Spleen (tissue), 11 donors: ENCODE measurements at regions not wholly inside any gene's neighbourhood (a gene's known extent, or its start where the extent isn't known, plus 50 kb on each side); places are given as distances from the start of the nearest gene placed in this dataset.

ENCODE experiments used
- DNase-seq: peaks from one replicate; pipeline ENCODE4 v3.0.0-alpha.2; 2020
- H3K27ac ChIP-seq, 8 donors: fragments of 200-600 bp; sonication (generic) in 7 of 8; 1 replicate in 4 of 8; 2 replicates in 4 of 8; pipeline versions ENCODE4 v1.5.0 to v1.8.0; 2016 to 2021; ENCODE audit warnings: inconsistent platforms in 4 of 8, mild to moderate bottlenecking in 4 of 8, moderate library complexity in 1 of 8
- H3K27me3 ChIP-seq, 7 donors: fragments of 200-600 bp; sonication (generic) in 6 of 7; replicated peaks in 1 of 7; 1 replicate in 4 of 7; 2 replicates in 3 of 7; pipeline versions ENCODE4 v1.5.0 to v1.8.0; 2016 to 2021; ENCODE audit warnings: inconsistent platforms in 3 of 7, mild to moderate bottlenecking in 1 of 7
- H3K36me3 ChIP-seq, 6 donors: fragments of 200-600 bp; sonication (generic) in 5 of 6; 1 replicate in 4 of 6; 2 replicates in 2 of 6; pipeline versions ENCODE4 v1.5.0 to v1.8.0; 2016 to 2021; ENCODE audit warnings: inconsistent platforms in 2 of 6
- H3K4me1 ChIP-seq, 6 donors: fragments of 200-600 bp; sonication (generic) in 5 of 6; 1 replicate in 3 of 6; 2 replicates in 3 of 6; pipeline versions ENCODE4 v1.5.0 to v1.8.0; 2016 to 2021; ENCODE audit warnings: inconsistent platforms in 3 of 6
- H3K4me3 ChIP-seq, 8 donors: fragments of 200-600 bp; sonication (generic) in 7 of 8; 1 replicate in 4 of 8; 2 replicates in 4 of 8; pipeline versions ENCODE4 v1.5.0 to v1.8.0; 2016 to 2021; ENCODE audit warnings: inconsistent platforms in 4 of 8, mild to moderate bottlenecking in 4 of 8, moderate library complexity in 2 of 8
- H3K9me3 ChIP-seq, 8 donors: fragments of 200-600 bp; sonication (generic) in 7 of 8; 1 replicate in 4 of 8; 2 replicates in 4 of 8; pipeline versions ENCODE4 v1.5.0 to v1.8.0; 2016 to 2021; ENCODE audit warnings: inconsistent platforms in 4 of 8
- CTCF ChIP-seq, 11 experiments: fragments of 200-600 bp in 7 of 11; fragments of 450-650 bp in 4 of 11; sonication (generic) in 4 of 11; IDR thresholded peaks in 8 of 11; conservative IDR thresholded peaks in 3 of 11; 1 replicate in 7 of 11; 2 replicates in 4 of 11; pipeline versions ENCODE4 v1.4.0 to v1.8.0; 2016 to 2021; ENCODE audit warnings: antibody characterized with exemption in 11 of 11, inconsistent platforms in 4 of 11, mild to moderate bottlenecking in 1 of 11
- POLR2A ChIP-seq, 3 donors: fragments of 450-650 bp; IDR thresholded peaks; one replicate each; pipeline ENCODE4 v1.5.1; 2017; ENCODE audit warnings: antibody characterized with exemption in 3 of 3, mild to moderate bottlenecking in 1 of 3
- POLR2AphosphoS5 ChIP-seq, 3 donors: sonication (generic); formaldehyde crosslinking; IDR thresholded peaks; one replicate each; pipeline ENCODE4 v1.5.1; 2017; ENCODE audit warnings: antibody characterized with exemption in 3 of 3
- WGBS, 5 donors: extraction: QIAGEN DNeasy Blood & Tissue Kit in 3 of 5; methylation state at CpG; one replicate each; pipeline versions ENCODE4 v1.1.5 to v1.1.7; 2013 to 2018; 5-methylcytosine and 5-hydroxymethylcytosine counted together
- intact Hi-C: fragments of 100-400 bp; cut with DNase I; formaldehyde crosslinking; loops from one replicate; pipeline ENCODE4 v1.15.0; 2023; ENCODE audit warnings: low total_unique reads
- donor health status: healthy with polysubstance abuse.
- donor health status: DM: no; HTN: no; CAD: no; lungs with moderate emphysema.
- donor health status: DM: no; HTN: no; CAD: no.
- donor health status: Bipolar disorder and iron deficiency.
- donor health status: healthy.
- donor health status: DM: no; HTN: no; CAD: no.
- donor health status: DM: yes; HTN: yes; CAD: no.

- no peak for DNase-seq
- Histone ChIP-seq H3K27ac (no peak overlapping the region), H3K27me3 (no peaks in the 10 kb centered on the region), H3K9me3 (peaks cover 0 to 51% (median 32%) of the 10 kb centered on the region in 8 donors), H3K36me3 (no peaks in the 10 kb centered on the region), H3K4me1 (no peaks in the 10 kb centered on the region), H3K4me3 (no peak overlapping the region)
- WGBS, 5 donors = 89 to 91% (median 90%) methylated on average over 4 of the region's 4 CpGs
- no peak for TF ChIP-seq POLR2AphosphoS5 (IDR thresholded peaks at IDR 0.05)
- TF ChIP-seq CTCF (IDR thresholded peaks at IDR 0.05 in 8 of 11, conservative IDR thresholded peaks at IDR 0.05 in 3 of 11) = no peak
- no peak for TF ChIP-seq POLR2A (IDR thresholded peaks at IDR 0.05)
- intact Hi-C loops = no loop called here
Observed at GRCh38 chr2:133812826-133813617, 244.8 kb upstream of the NCKAP5 start.

- Histone ChIP-seq H3K4me1 (no peaks in the 10 kb centered on the region), H3K27ac (no peak overlapping the region), H3K9me3 (peaks cover 0 to 34% (median 22%) of the 10 kb centered on the region in 8 donors), H3K4me3 (no peak overlapping the region), H3K27me3 (no peaks in the 10 kb centered on the region), H3K36me3 (no peaks in the 10 kb centered on the region)
- intact Hi-C loops = no loop called here
- TF ChIP-seq POLR2AphosphoS5 (IDR thresholded peaks at IDR 0.05) = no peak
- TF ChIP-seq CTCF (IDR thresholded peaks at IDR 0.05 in 8 of 11, conservative IDR thresholded peaks at IDR 0.05 in 3 of 11) = no peak
- TF ChIP-seq POLR2A (IDR thresholded peaks at IDR 0.05) = no peak
- no peak for DNase-seq
- WGBS, 5 donors = 61 to 73% (median 65%) methylated on average over 4 of the region's 4 CpGs
Observed at GRCh38 chr2:133814890-133815289, 246.6 kb upstream of the NCKAP5 start.

- no peak for DNase-seq
- no peaks in the 10 kb centered on the region for H3K36me3 ChIP-seq
- peaks cover 0 to 25% (median 14%) of the 10 kb centered on the region in 8 donors for H3K9me3 ChIP-seq
- no peaks in the 10 kb centered on the region for H3K27me3 ChIP-seq
- WGBS, 5 donors = 64 to 92% (median 86%) methylated on average over 3 of the region's 3 CpGs
- intact Hi-C loops = no loop called here
- TF ChIP-seq CTCF (IDR thresholded peaks at IDR 0.05 in 8 of 11, conservative IDR thresholded peaks at IDR 0.05 in 3 of 11) = no peak
- no peak for TF ChIP-seq POLR2A (IDR thresholded peaks at IDR 0.05)
- no peak for TF ChIP-seq POLR2AphosphoS5 (IDR thresholded peaks at IDR 0.05)
- no peak overlapping the region for H3K27ac ChIP-seq
- no peaks in the 10 kb centered on the region for H3K4me1 ChIP-seq
- H3K4me3 ChIP-seq = no peak overlapping the region
Observed at GRCh38 chr2:133816037-133816436, 247.8 kb upstream of the NCKAP5 start.

- no peak for DNase-seq
- no peak overlapping the region for H3K27ac ChIP-seq
- 25 to 40% (median 33%) methylated on average over 9 of the region's 9 CpGs for WGBS, 5 donors
- H3K4me3 ChIP-seq = no peak overlapping the region
- no peaks in the 10 kb centered on the region for H3K27me3 ChIP-seq
- intact Hi-C loops = no loop called here
- no peaks in the 10 kb centered on the region for H3K36me3 ChIP-seq
- H3K4me1 ChIP-seq = no peaks in the 10 kb centered on the region
- no peak for TF ChIP-seq CTCF (IDR thresholded peaks at IDR 0.05 in 8 of 11, conservative IDR thresholded peaks at IDR 0.05 in 3 of 11)
- no peak for TF ChIP-seq POLR2AphosphoS5 (IDR thresholded peaks at IDR 0.05)
- no peak for TF ChIP-seq POLR2A (IDR thresholded peaks at IDR 0.05)
- peaks cover 0 to 6% (median 0%) of the 10 kb centered on the region in 8 donors for H3K9me3 ChIP-seq
Observed at GRCh38 chr2:133817680-133818566, 249.7 kb upstream of the NCKAP5 start.
